VCaP (cell line): ENCODE measurements at regions not wholly inside any gene's neighbourhood (a gene's known extent, or its start where the extent isn't known, plus 50 kb on each side); places are given as distances from the start of the nearest gene placed in this dataset.

Experiments
- H3K27ac ChIP-seq: fragments of 450-650 bp; 2 replicates; pipeline ENCODE4 v1.5.1; 2017
- TF ChIP-seq, protein P1 (sequence below): fragments of 450-650 bp; conservative IDR thresholded peaks from 2 replicates; pipeline ENCODE4 v1.5.1; 2017; ENCODE audit warnings: mild to moderate bottlenecking, moderate library complexity

DNA sequence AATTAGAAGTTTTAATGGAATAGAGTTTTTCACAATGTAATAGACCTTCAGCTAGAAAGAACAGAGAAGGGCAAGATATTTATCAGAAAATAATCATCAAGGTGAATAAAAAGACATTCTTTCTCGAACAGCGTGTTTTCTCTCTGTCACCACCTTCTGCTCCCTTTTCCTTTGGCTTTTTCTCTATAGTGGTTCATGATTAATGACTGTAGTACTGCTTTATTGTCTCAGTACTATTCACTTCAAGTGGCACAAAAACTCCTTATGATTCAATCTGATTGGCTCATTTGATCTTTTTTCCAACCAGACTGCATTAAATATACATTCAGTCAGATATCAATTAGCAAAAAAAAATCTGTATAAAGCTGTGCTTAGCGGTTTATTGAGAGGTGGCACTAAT lies 516.0 kb downstream of the OTOL1 start:
- TF ChIP-seq, protein P1, sequence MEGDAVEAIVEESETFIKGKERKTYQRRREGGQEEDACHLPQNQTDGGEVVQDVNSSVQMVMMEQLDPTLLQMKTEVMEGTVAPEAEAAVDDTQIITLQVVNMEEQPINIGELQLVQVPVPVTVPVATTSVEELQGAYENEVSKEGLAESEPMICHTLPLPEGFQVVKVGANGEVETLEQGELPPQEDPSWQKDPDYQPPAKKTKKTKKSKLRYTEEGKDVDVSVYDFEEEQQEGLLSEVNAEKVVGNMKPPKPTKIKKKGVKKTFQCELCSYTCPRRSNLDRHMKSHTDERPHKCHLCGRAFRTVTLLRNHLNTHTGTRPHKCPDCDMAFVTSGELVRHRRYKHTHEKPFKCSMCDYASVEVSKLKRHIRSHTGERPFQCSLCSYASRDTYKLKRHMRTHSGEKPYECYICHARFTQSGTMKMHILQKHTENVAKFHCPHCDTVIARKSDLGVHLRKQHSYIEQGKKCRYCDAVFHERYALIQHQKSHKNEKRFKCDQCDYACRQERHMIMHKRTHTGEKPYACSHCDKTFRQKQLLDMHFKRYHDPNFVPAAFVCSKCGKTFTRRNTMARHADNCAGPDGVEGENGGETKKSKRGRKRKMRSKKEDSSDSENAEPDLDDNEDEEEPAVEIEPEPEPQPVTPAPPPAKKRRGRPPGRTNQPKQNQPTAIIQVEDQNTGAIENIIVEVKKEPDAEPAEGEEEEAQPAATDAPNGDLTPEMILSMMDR = no peak
- H3K27ac ChIP-seq = no peak overlapping the region

DNA sequence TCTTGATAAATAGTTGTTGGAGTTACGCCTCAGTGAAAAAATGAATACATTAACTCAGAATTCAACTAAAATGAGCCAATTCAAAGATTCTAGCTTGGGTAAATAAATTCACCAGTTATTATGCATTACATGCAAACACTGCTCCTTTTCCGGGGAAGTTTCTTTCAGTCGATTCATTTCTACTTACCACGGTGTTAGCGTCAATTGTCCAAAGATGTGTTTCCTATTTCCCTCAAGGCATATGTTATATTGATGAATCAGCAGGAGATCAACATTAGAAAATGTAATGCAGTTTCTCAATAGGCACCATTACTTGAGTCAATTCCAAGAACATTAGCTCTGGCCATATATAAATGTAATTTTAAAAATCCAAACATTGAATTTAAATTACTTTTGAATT lies 517.7 kb downstream of the OTOL1 start:
- TF ChIP-seq, protein P1 = no peak
- no peak overlapping the region for H3K27ac ChIP-seq

DNA sequence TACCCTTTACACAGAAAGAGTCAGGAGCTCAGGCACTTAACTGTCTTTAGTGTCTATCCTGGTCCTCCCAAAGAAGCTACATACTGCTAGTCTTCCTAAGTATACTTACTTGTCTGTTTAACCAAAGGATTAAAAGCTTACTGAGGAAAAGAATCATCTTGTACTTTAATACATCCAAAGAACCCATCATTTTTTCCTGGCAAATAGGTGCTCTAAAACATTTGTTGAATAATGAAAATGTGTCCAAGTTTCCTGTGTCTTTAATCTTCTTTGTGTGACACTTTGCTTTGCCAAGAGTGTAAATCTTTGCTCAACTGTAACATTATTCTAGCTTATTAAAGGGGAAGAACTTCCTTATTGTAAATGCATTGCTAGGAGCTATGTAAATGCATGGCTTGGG lies 519.2 kb downstream of the OTOL1 start:
- no peak overlapping the region for H3K27ac ChIP-seq
- TF ChIP-seq, protein P1 = no peak

DNA sequence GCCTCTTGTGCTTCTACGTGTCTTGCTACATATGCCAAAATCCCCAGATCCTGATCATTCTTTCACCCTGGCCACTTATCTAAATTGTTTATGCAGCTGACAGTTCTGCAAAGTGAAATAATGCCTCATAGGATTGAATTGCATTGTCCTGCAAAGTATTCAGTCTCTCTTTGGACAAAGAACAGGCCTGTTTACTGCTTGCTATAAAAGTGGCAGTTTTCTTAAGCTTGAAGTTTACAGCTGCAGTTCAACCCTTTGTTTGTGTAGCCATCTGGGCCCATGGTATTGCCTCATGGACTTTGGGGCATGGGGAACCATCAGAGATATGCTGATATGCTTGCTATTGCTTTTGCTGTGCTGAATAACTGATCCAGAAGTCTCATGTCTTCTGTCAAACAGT lies 523.2 kb downstream of the OTOL1 start:
- TF ChIP-seq, protein P1 = no peak
- H3K27ac ChIP-seq = no peak overlapping the region

DNA sequence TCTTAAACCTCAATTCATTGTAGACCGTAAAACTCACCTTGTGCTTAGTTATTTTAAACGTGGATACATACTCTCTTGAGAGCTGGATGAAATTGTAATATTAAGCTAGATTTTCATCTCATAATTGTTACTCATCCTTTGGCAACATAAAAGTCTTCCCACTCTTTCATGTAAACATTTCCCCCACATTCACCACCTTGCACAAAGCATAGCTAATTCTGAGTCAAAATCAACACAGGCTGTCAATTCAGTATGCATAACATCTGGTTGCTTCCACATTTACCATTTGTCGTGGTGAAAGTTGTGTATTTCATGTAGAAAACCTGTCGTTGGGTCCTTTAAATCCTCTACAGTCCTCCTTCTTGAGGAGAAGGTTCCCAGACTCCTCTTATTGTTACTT lies 524.6 kb downstream of the OTOL1 start:
- H3K27ac ChIP-seq = no peak overlapping the region
- TF ChIP-seq, protein P1 = no peak

DNA sequence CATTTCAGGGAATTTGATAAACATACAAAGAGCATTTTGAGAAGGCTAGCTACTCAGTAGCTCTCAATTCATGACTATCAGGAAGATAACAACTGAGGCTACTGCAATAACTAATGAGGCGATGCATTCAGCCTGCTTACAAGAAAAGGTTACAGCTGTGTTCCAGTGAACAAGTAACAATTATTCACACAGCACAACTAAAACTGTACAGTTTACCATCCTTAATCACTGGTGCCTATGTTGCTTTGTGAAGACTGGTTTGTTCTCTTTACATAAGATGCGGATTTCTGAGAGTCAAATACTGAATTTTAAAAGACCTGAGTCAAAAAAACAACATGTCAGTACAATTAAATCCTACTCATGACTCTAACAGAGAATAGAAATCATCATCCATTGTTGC lies 526.3 kb downstream of the OTOL1 start:
- TF ChIP-seq, protein P1 = no peak

DNA sequence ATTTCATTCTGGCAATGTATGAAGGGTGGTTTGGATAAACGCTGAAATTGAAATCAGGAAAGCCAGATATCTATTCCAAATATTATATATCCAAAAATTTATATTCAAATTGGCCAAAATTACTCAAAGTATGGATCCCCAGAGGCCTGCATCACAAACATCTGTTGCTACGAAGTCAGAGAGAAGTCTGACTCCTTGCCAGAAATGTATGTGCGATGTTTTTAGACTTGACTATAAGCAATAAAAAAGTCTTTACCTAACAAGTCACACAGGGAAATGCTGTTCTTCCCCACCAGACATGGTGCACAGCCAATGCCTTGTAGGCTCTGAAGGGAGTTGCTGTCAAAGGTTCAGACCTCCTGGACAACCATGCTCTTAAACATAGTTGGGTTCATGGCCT lies 533.1 kb downstream of the OTOL1 start:
- TF ChIP-seq, protein P1 = no peak
- H3K27ac ChIP-seq = no peak overlapping the region

More for the DNA sequence above, 526.3 kb downstream of the OTOL1 start:
- no peak overlapping the region for H3K27ac ChIP-seq

DNA sequence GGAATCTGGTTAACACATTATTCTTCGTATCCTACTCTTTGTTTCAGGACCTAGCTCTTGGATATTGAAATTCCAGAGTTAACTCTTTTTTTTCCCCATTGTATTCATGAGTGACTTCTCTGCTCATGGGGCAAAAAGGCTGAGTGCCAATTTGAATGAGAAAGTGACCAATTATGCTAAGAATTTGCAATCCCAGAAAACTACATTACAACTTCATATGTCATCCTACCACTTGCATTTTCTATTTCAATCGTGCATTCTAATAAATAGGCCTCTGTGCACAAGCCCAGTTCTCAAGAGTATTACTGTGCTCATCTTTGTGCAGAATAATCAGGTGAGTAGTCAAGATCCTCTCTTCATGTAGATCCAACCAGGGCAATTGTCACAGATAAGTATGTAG lies 537.8 kb downstream of the OTOL1 start:
- TF ChIP-seq, protein P1 = no peak
- H3K27ac ChIP-seq = no peak overlapping the region
